ENCODE measurements at regions not wholly inside any gene's neighbourhood (a gene's known extent, or its start where the extent isn't known, plus 50 kb on each side); places are given as distances from the start of the nearest gene placed in this dataset.

- no peak for DNase-seq (ENCODE audit: low read depth in 2 of 2)
- Histone ChIP-seq H3K4me1 (ENCODE audit: control insufficient read depth, extremely low read depth, insufficient read depth, low read length) (peaks cover 12% of the 10 kb centered on the region), H4K20me1 (ENCODE audit: control insufficient read depth, extremely low read depth, insufficient read depth, low read length) (no peaks in the 10 kb centered on the region), H3K36me3 (ENCODE audit: control insufficient read depth, insufficient read depth, low read length) (no peaks in the 10 kb centered on the region), H3K9me3 (ENCODE audit: control insufficient read depth, insufficient read depth, low read depth, low read length) (no peaks in the 10 kb centered on the region), H3K27ac (ENCODE audit: insufficient read depth, low read length) (no peak overlapping the region), H3K9ac (ENCODE audit: insufficient read depth, low read length) (no peak overlapping the region), H2AFZ (ENCODE audit: low read length) (no peak overlapping the region), H3K27me3 (ENCODE audit: control insufficient read depth, insufficient read depth, low read length) (no peaks in the 10 kb centered on the region), H3K4me3 (replicated peaks in 1 of 4; ENCODE audit: control extremely low read depth in 1 of 4, insufficient read depth in 1 of 4, low read depth in 3 of 4, low read length in 4 of 4) (no peak overlapping the region), H3K4me2 (ENCODE audit: extremely low read depth, insufficient read depth, low read length) (no peak overlapping the region), H3K79me2 (ENCODE audit: control insufficient read depth, insufficient read depth, low read length) (no peaks in the 10 kb centered on the region)
- no peak for TF ChIP-seq EZH2 (IDR thresholded peaks at IDR 0.05; ENCODE audit: low read length, missing control alignments)
- TF ChIP-seq, protein P1, sequence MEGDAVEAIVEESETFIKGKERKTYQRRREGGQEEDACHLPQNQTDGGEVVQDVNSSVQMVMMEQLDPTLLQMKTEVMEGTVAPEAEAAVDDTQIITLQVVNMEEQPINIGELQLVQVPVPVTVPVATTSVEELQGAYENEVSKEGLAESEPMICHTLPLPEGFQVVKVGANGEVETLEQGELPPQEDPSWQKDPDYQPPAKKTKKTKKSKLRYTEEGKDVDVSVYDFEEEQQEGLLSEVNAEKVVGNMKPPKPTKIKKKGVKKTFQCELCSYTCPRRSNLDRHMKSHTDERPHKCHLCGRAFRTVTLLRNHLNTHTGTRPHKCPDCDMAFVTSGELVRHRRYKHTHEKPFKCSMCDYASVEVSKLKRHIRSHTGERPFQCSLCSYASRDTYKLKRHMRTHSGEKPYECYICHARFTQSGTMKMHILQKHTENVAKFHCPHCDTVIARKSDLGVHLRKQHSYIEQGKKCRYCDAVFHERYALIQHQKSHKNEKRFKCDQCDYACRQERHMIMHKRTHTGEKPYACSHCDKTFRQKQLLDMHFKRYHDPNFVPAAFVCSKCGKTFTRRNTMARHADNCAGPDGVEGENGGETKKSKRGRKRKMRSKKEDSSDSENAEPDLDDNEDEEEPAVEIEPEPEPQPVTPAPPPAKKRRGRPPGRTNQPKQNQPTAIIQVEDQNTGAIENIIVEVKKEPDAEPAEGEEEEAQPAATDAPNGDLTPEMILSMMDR (conservative IDR thresholded peaks at IDR 0.05 in 1 of 2, IDR thresholded peaks at IDR 0.05 in 1 of 2; ENCODE audit: low read depth in 1 of 2, low read length in 2 of 2) = no peak
Measured at GRCh38 chr15:62571072-62571471, 406.0 kb upstream of the C2CD4B start.

- no peaks in the 10 kb centered on the region for H3K79me2 ChIP-seq (ENCODE audit: control insufficient read depth, insufficient read depth, low read length)
Measured at GRCh38 chr15:62572797-62573196, 407.7 kb upstream of the C2CD4B start.

DNA sequence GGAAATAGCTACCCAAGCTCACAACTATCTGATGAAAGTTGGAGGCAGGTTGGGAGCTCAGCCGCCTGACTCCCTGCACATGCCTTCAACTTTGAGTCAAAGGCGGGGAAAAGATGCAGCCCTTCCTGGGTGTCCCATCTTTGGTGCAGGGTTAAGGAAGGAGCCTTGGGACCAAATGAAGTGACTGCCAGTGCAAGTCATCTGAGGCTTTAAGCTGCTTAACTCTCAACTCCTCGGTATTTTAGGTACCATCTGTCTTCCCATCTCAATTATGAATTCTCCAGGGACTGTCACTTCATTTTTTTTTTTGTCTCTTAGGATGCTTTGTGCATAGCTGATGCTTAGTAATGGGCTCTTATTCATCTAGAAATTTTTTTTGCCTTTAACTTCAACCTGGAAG lies 408.8 kb upstream of the C2CD4B start:
- Histone ChIP-seq H3K4me2 (ENCODE audit: extremely low read depth, insufficient read depth, low read length) (no peak overlapping the region), H3K27me3 (ENCODE audit: control insufficient read depth, insufficient read depth, low read length) (no peaks in the 10 kb centered on the region), H3K4me1 (ENCODE audit: control insufficient read depth, extremely low read depth, insufficient read depth, low read length) (peaks cover 12% of the 10 kb centered on the region), H3K9ac (ENCODE audit: insufficient read depth, low read length) (no peak overlapping the region), H3K79me2 (ENCODE audit: control insufficient read depth, insufficient read depth, low read length) (no peaks in the 10 kb centered on the region), H2AFZ (ENCODE audit: low read length) (no peak overlapping the region), H3K4me3 (replicated peaks in 1 of 4; ENCODE audit: control extremely low read depth in 1 of 4, insufficient read depth in 1 of 4, low read depth in 3 of 4, low read length in 4 of 4) (no peak overlapping the region), H4K20me1 (ENCODE audit: control insufficient read depth, extremely low read depth, insufficient read depth, low read length) (no peaks in the 10 kb centered on the region), H3K9me3 (ENCODE audit: control insufficient read depth, insufficient read depth, low read depth, low read length) (no peaks in the 10 kb centered on the region), H3K27ac (ENCODE audit: insufficient read depth, low read length) (no peak overlapping the region), H3K36me3 (ENCODE audit: control insufficient read depth, insufficient read depth, low read length) (no peaks in the 10 kb centered on the region)
- DNase-seq (ENCODE audit: low read depth in 2 of 2) = no peak
- TF ChIP-seq, protein P1 (conservative IDR thresholded peaks at IDR 0.05 in 1 of 2, IDR thresholded peaks at IDR 0.05 in 1 of 2; ENCODE audit: low read depth in 1 of 2, low read length in 2 of 2) = no peak
- TF ChIP-seq EZH2 (IDR thresholded peaks at IDR 0.05; ENCODE audit: low read length, missing control alignments) = no peak

More at GRCh38 chr15:62572797-62573196, 407.7 kb upstream of the C2CD4B start:
- Histone ChIP-seq H3K9me3 (ENCODE audit: control insufficient read depth, insufficient read depth, low read depth, low read length) (no peaks in the 10 kb centered on the region), H2AFZ (ENCODE audit: low read length) (no peak overlapping the region), H4K20me1 (ENCODE audit: control insufficient read depth, extremely low read depth, insufficient read depth, low read length) (no peaks in the 10 kb centered on the region), H3K9ac (ENCODE audit: insufficient read depth, low read length) (no peak overlapping the region), H3K4me1 (ENCODE audit: control insufficient read depth, extremely low read depth, insufficient read depth, low read length) (peaks cover 12% of the 10 kb centered on the region), H3K36me3 (ENCODE audit: control insufficient read depth, insufficient read depth, low read length) (no peaks in the 10 kb centered on the region), H3K4me3 (replicated peaks in 1 of 4; ENCODE audit: control extremely low read depth in 1 of 4, insufficient read depth in 1 of 4, low read depth in 3 of 4, low read length in 4 of 4) (no peak overlapping the region), H3K27me3 (ENCODE audit: control insufficient read depth, insufficient read depth, low read length) (no peaks in the 10 kb centered on the region), H3K27ac (ENCODE audit: insufficient read depth, low read length) (no peak overlapping the region), H3K4me2 (ENCODE audit: extremely low read depth, insufficient read depth, low read length) (no peak overlapping the region)
- no peak for TF ChIP-seq EZH2 (IDR thresholded peaks at IDR 0.05; ENCODE audit: low read length, missing control alignments)
- TF ChIP-seq, protein P1 (conservative IDR thresholded peaks at IDR 0.05 in 1 of 2, IDR thresholded peaks at IDR 0.05 in 1 of 2; ENCODE audit: low read depth in 1 of 2, low read length in 2 of 2) = no peak
- no peak for DNase-seq (ENCODE audit: low read depth in 2 of 2)

Measured in fibroblast of lung (primary cell).